ENCODE measurements at regions not wholly inside any gene's neighbourhood (a gene's known extent, or its start where the extent isn't known, plus 50 kb on each side); places are given as distances from the start of the nearest gene placed in this dataset.

- TF ChIP-seq CTCF (IDR thresholded peaks at IDR 0.05) (no peak), POLR2A (IDR thresholded peaks at IDR 0.05) (no peak), POLR2AphosphoS5 (IDR thresholded peaks at IDR 0.05) (no peak), EP300 (IDR thresholded peaks at IDR 0.05) (no peak)
Measured at GRCh38 chrX:40434443-40434842, 146.3 kb upstream of the ATP6AP2 start.

Data from suprapubic skin (tissue), 4 donors.